Retina (tissue), 1 donor: ENCODE measurements at regions not wholly inside any gene's neighbourhood (a gene's known extent, or its start where the extent isn't known, plus 50 kb on each side); places are given as distances from the start of the nearest gene placed in this dataset.
"Not testable (repeated sequence)": the region's sequence is repeated elsewhere in the genome, so short reads cannot be mapped to it uniquely, and the experiment has no call there.

Source experiments
- DNase-seq: peaks from one replicate; pipeline ENCODE4 v3.0.0-alpha.2; 2016

- no peak for DNase-seq
Measured at GRCh38 chr10:65201491-65201890, 1680.3 kb downstream of the REEP3 start.

GRCh38 chr10:65204999-65205398, 1683.8 kb downstream of the REEP3 start:
- DNase-seq = no peak

DNA sequence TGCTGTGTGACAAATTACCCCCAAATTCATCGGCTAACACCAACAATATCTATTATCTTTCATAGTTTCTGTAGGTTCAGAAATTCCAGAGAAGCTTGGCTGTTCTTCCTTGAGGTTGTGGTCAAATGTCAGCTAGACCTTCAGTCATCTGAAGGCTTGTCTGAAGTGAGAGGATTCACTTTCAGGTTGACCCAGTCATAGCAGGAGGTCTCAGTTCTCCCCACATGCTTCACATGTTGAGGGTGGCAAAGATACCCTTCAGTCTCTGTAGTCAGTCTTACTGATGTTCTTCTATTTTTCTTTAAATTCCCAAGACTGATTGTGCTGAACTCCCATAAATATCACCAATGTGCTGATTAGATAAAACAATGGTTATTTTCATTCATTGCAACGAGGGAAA, 1692.0 kb downstream of the REEP3 start:
- no peak for DNase-seq

- DNase-seq = no peak
Measured at GRCh38 chr10:65219444-65219843, 1698.2 kb downstream of the REEP3 start.

- no peak for DNase-seq
Measured at GRCh38 chr10:65231148-65231547, 1694.7 kb upstream of the LRRTM3 start.

GRCh38 chr10:65234261-65234660, 1691.6 kb upstream of the LRRTM3 start:
- DNase-seq = no peak

- no peak for DNase-seq
Measured at GRCh38 chr10:65235266-65235665, 1690.6 kb upstream of the LRRTM3 start.

DNA sequence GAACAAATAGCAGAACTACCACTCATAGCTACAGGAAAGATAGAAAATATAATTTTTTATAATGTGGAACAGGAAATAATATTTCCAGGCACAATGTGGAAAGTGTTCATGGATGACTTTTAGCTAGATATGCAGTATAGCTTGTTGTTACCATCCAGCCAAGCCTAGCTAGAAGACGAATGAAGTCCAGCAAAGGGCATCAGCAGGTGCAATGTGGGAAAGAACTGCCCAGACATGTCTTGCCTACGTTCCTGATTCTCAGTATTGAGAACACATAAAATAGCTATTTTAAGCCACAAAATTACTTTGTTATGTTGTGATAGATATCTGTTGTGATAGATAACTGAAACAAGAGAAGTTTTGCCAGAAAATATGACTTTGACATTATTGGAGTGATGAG, 1690.0 kb upstream of the LRRTM3 start:
- DNase-seq = no peak

- no peak for DNase-seq
Measured at GRCh38 chr10:65265451-65265954, 1660.3 kb upstream of the LRRTM3 start.

DNA sequence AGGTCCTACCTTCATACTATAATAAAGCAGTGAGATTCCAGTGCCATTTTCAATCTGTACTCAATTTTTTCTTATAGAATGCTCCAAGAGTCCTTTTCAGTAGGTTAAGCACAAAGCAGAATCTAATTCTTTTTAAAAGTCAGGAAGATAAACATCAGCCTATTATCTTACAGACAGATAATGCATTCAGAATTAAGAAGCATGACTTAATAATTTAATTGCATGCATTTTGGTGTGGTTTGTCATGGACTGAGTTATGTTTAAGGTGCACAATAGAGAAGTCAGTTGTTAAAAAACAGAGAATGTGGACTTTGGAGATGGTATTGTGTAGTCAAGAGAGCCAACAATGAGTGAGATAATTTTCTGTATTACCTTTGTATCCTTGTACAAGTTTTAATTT, 1656.3 kb upstream of the LRRTM3 start:
- DNase-seq = not testable (repeated sequence)

DNA sequence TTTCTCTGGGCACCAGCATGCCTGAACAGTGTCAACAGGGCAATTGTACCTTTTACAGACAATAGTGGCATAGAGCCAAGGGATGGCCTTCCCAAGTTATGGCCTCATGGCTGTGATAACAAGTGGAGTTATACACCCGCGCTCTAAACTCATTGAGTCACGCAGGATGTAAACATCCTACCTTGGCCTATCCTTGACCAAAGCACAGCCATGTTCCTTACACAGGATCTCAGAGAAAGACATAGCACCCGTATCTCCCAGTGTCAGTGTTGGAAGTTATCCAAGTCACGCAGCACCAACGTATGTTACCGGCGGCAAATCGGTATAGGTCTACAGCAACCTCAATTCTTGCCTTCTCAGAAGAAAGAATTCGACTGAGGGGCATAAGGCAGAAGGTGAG, 1654.9 kb upstream of the LRRTM3 start:
- no peak for DNase-seq

DNA sequence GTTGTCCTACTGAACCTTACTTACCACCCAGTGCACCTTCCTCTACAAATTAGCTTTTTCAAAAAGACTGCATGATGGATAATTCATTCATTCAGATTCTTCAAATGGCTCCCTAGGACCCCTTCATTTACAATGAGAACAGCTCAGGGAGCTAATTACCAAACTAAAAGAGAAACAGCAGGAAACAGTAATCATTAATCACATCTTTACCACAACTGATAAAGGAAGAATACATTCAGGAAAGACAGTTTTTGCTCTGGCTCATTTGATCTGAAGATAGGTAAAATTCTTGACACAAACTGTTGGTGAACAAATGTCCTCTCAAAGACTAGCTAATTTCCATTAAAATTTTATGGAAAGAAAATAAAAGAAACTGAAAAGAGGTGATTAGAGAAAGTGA, 1652.7 kb upstream of the LRRTM3 start:
- DNase-seq = no peak

DNA sequence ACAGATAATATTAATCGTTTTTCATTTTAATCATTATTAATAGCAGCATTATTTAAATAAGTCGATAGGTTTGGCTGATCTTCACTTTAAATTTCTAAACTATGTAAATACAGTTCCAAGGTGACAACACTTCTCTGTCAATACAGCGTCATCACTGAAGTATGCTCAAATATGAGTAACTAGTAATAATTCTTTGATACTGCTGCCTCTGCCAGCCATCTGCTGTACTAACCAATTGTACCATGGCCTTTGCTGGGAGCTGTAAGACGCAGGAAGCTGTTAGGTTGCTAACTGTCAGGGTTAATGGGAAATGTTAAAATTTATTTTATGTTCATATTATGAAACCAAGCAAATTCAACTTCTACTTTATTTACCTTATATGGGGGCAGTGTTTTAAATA, 1650.5 kb upstream of the LRRTM3 start:
- DNase-seq = no peak

- DNase-seq = no peak
Measured at GRCh38 chr10:65284495-65285041, 1641.3 kb upstream of the LRRTM3 start.

DNA sequence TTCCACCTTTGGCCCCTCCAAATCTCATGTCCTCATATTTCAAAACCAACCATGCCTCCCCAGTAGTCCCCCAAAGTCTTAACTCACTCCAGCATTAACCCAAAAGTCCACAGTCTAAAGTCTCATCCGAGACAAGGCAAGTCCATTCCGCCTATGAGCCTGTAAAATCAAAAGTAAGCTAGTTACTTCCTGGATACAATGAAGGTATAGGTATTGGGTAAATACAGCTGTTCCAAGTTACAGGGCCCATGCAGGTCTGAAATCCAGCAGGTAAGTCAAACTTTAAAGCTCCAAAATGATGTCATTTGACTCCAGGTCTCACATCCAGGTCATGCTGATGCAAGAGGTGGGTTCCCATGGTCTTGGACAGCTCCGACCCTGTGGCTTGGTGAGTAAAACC, 1640.1 kb upstream of the LRRTM3 start:
- not testable (repeated sequence) for DNase-seq

- DNase-seq = no peak
Measured at GRCh38 chr10:65291286-65291685, 1634.5 kb upstream of the LRRTM3 start.

- no peak for DNase-seq
Measured at GRCh38 chr10:65292551-65292950, 1633.3 kb upstream of the LRRTM3 start.

GRCh38 chr10:65294329-65294728, 1631.5 kb upstream of the LRRTM3 start:
- no peak for DNase-seq

DNA sequence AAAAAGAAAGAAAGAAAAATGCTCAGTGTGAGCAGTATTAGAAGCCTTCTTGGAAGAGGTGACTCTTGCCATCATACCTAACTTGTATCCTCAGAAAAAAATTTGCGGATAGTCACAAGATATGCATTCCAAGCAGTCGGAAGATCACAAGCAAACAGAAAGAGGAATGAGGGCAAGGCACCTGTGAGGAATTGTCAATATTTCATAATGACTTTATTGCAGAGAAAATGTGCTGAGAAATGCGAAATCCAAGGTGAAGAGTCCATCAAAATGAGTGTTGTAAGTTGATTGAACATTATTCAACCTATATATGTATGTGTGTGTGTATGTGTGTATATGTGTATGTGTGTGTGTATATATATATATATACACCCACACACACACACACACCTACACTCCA, 1624.7 kb upstream of the LRRTM3 start:
- DNase-seq = no peak

DNA sequence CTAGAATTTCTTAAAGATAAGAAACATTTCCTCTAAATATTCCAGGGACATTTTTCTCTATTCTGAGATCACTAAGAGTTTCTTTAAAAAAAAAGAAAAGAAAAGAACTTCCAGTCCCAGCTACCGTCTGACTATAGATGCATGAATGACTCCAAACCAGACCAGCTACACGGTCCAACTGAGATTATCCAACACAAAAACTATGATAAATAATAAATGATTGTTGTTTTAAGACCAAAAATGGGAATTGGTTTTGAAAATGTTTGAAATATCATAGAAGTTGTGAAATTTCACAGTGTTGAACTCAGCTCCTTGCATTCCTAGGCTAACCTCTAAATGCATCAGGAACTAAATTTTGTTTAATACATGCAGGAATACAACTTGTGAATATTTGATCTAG, 1619.6 kb upstream of the LRRTM3 start:
- DNase-seq = no peak

- DNase-seq = no peak
Measured at GRCh38 chr10:65312876-65313275, 1613.0 kb upstream of the LRRTM3 start.

GRCh38 chr10:65313406-65313805, 1612.4 kb upstream of the LRRTM3 start:
- DNase-seq = no peak

DNA sequence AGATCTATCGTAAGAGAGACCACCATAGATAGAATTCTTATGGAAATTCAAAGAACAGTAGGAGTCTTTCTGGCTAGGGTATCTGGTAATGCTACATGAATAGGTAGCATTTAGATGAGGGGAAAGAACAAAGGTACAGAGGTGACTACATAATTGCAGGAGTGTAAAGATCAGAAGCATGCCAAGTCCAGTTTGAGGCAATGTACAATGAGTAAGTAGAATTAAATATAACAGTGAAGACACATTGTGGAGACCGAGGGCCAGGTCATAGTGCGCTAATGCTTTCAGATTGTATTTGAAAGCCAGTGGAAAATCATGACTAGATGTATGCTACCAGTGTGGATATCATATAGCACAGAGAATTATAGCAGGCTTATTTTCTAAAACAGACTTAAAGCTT, 1611.6 kb upstream of the LRRTM3 start:
- no peak for DNase-seq

DNA sequence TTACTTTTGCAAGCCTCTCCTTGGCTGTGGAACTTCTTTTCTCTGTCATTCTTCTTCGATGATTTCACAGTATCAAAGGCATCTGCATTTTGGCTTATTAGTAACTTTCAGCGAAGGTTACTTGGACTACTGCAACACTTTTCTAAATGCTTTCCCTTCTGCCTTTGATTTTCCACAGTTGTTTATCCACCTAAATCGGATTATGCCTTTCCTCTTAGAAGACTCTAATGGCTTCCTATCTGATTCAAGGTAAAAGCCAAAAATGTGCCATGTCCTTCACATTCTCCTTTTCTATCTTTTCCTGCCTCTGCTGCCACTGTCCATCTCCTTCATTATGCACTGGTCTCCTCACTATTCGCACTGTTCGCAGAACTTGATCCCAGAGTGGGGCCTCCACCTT, 1606.3 kb upstream of the LRRTM3 start:
- no peak for DNase-seq

- DNase-seq = no peak
Measured at GRCh38 chr10:65320236-65321026, 1605.4 kb upstream of the LRRTM3 start.
